Glutamatergic neuron (in vitro differentiated cells): ENCODE measurements at regions not wholly inside any gene's neighbourhood (a gene's known extent, or its start where the extent isn't known, plus 50 kb on each side); places are given as distances from the start of the nearest gene placed in this dataset.

Experiments
- DNase-seq: peaks from one replicate; pipeline ENCODE4 v3.0.0; 2022
- H3K27ac Mint-ChIP-seq: one replicate; pipeline ENCODE4 v1.8.0; 2020; ENCODE audit warnings: mild to moderate bottlenecking, mixed read lengths, inconsistent platforms; ENCODE audit not compliant: unreplicated experiment
- H3K27me3 Mint-ChIP-seq: one replicate; pipeline ENCODE4 v1.8.0; 2020; ENCODE audit warnings: mild to moderate bottlenecking, moderate library complexity, mixed read lengths, inconsistent platforms; ENCODE audit not compliant: unreplicated experiment
- H3K36me3 Mint-ChIP-seq: one replicate; pipeline ENCODE4 v1.8.0; 2020; ENCODE audit warnings: mild to moderate bottlenecking, mixed read lengths, inconsistent platforms; ENCODE audit not compliant: unreplicated experiment
- H3K4me1 Mint-ChIP-seq: one replicate; pipeline ENCODE4 v1.8.0; 2020; ENCODE audit warnings: mild to moderate bottlenecking, low read depth, mixed read lengths, inconsistent platforms; ENCODE audit not compliant: unreplicated experiment
- H3K4me3 Mint-ChIP-seq: one replicate; pipeline ENCODE4 v1.8.0; 2020; ENCODE audit warnings: mild to moderate bottlenecking, mixed read lengths, inconsistent platforms; ENCODE audit not compliant: unreplicated experiment
- H3K9me3 Mint-ChIP-seq: one replicate; pipeline ENCODE4 v1.8.0; 2020; ENCODE audit warnings: mild to moderate bottlenecking, moderate library complexity, mixed read lengths, inconsistent platforms; ENCODE audit not compliant: unreplicated experiment
- TF ChIP-seq, protein P1 (sequence below): fragments of 200-600 bp; sonication (generic); IDR thresholded peaks from one replicate; pipeline ENCODE4 v1.5.0; 2021; ENCODE audit not compliant: partially characterized antibody, unreplicated experiment

- Mint-ChIP-seq H3K27ac (no peak overlapping the region), H3K36me3 (no peaks in the 10 kb centered on the region), H3K4me3 (no peak overlapping the region), H3K9me3 (no peaks in the 10 kb centered on the region), H3K4me1 (peaks cover 3% of the 10 kb centered on the region), H3K27me3 (no peaks in the 10 kb centered on the region)
- TF ChIP-seq, protein P1, sequence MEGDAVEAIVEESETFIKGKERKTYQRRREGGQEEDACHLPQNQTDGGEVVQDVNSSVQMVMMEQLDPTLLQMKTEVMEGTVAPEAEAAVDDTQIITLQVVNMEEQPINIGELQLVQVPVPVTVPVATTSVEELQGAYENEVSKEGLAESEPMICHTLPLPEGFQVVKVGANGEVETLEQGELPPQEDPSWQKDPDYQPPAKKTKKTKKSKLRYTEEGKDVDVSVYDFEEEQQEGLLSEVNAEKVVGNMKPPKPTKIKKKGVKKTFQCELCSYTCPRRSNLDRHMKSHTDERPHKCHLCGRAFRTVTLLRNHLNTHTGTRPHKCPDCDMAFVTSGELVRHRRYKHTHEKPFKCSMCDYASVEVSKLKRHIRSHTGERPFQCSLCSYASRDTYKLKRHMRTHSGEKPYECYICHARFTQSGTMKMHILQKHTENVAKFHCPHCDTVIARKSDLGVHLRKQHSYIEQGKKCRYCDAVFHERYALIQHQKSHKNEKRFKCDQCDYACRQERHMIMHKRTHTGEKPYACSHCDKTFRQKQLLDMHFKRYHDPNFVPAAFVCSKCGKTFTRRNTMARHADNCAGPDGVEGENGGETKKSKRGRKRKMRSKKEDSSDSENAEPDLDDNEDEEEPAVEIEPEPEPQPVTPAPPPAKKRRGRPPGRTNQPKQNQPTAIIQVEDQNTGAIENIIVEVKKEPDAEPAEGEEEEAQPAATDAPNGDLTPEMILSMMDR = no peak
- no peak for DNase-seq
Observed at GRCh38 chr9:24132244-24132643, 306.2 kb upstream of the ELAVL2 start.

DNA sequence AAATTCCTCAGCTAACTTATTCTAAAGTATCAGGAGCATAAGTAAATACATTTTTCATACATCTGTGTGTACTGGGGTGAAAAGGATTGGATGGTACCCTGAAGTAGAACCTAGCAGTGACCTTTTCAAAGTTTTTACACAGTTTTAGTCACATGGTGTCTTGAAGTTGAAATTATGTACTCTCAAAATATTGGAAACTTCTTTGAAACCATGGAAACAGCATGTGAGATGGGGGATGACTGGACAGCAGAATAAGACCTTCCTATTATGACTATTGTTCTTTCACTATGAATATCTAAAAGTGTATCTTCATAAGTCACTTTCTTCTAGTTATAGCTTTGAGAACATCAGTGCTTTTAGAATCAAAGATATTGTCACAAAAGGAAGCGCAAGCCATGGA is 301.5 kb upstream of the ELAVL2 start:
- Mint-ChIP-seq H3K9me3 (no peaks in the 10 kb centered on the region), H3K4me1 (peaks cover 6% of the 10 kb centered on the region), H3K27me3 (no peaks in the 10 kb centered on the region), H3K36me3 (no peaks in the 10 kb centered on the region), H3K27ac (no peak overlapping the region), H3K4me3 (no peak overlapping the region)
- no peak for DNase-seq
- TF ChIP-seq, protein P1 = no peak

DNA sequence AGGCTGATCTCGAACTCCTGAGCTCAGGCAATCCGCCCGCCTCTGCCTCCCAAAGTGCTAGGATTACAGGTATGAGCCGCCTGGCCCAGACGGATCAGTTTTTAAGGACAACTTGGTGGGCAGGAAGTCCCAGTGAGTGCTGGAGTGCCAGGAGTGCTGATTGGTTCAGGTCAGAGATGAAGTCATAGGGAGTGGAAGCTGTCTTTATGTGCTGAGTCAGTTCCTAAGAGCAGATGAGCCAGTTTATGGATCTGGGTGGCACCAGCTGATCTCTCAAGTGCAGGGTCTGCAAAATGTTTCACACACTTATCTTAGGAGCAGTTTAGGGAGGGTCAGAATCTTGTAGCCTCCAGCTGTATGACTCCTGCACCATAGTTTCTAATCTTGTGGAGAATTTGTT is 292.1 kb upstream of the ELAVL2 start:
- no peaks in the 10 kb centered on the region for H3K36me3 Mint-ChIP-seq
- TF ChIP-seq, protein P1 = no peak
- no peak overlapping the region for H3K27ac Mint-ChIP-seq
- H3K4me3 Mint-ChIP-seq = no peak overlapping the region
- no peak for DNase-seq
- peaks cover 2% of the 10 kb centered on the region for H3K4me1 Mint-ChIP-seq
- H3K27me3 Mint-ChIP-seq = no peaks in the 10 kb centered on the region
- H3K9me3 Mint-ChIP-seq = peaks cover 2% of the 10 kb centered on the region

DNA sequence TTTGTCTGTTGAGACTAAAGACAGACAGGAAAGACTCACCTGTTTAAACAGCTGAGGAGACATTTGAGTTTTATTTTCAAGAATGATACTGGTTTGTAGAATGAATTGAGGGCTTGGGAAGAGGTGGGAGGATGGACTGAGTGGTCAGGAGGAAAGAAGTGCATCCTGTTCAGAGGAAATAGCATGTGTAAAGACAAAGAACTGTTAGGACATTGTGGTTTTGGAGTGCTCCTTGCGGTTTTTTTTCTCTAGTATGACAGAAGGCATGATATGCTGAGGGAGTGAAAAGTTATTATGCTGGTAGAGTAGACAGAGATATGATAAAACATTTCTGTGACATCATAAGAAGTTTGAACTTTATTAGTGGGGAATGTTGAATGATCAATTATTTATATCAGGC is 270.7 kb upstream of the ELAVL2 start:
- Mint-ChIP-seq H3K27ac (no peak overlapping the region), H3K4me1 (no peaks in the 10 kb centered on the region), H3K36me3 (no peaks in the 10 kb centered on the region), H3K27me3 (no peaks in the 10 kb centered on the region), H3K9me3 (peaks cover 2% of the 10 kb centered on the region), H3K4me3 (no peak overlapping the region)
- TF ChIP-seq, protein P1 = no peak
- no peak for DNase-seq

GRCh38 chr9:24095246-24095645 is 269.2 kb upstream of the ELAVL2 start:
- Mint-ChIP-seq H3K36me3 (no peaks in the 10 kb centered on the region), H3K4me1 (no peaks in the 10 kb centered on the region), H3K9me3 (peaks cover 2% of the 10 kb centered on the region), H3K27me3 (no peaks in the 10 kb centered on the region), H3K27ac (no peak overlapping the region), H3K4me3 (no peak overlapping the region)
- no peak for DNase-seq
- TF ChIP-seq, protein P1 = no peak
